ENCODE measurements at regions not wholly inside any gene's neighbourhood (a gene's known extent, or its start where the extent isn't known, plus 50 kb on each side); places are given as distances from the start of the nearest gene placed in this dataset.

GRCh38 chr7:85596827-85597226 lies 410.0 kb upstream of the SEMA3D start:
- ATAC-seq (no peak), FAIRE-seq (no peak), DNase-seq (ENCODE audit: extremely low read depth in 1 of 4, low spot score in 3 of 4) (no peak)
- H3K4me1 ChIP-seq (replicated peaks in 1 of 2; ENCODE audit: control insufficient read depth in 2 of 2, insufficient read depth in 2 of 2, low read length in 2 of 2), result no peaks in the 10 kb centered on the region
- H3K36me3 ChIP-seq (ENCODE audit: control insufficient read depth, insufficient read depth, low read length), result no peaks in the 10 kb centered on the region
- no peak overlapping the region for H3K9ac ChIP-seq (ENCODE audit: insufficient read depth in 1 of 2, low read depth in 2 of 2, low read length in 2 of 2)
- intact Hi-C loops (cut with micrococcal nuclease) (no loop called here), in situ Hi-C loops (cut with MboI) (no loop called here)
- no peaks in the 10 kb centered on the region for H3K9me1 ChIP-seq (ENCODE audit: control insufficient read depth, insufficient read depth, low read length)
- no peaks in the 10 kb centered on the region; the same call in 1 of the 2 replicates for H3K9me3 ChIP-seq (replicated peaks; ENCODE audit: control insufficient read depth, insufficient read depth, low read depth, low read length)
- H4K20me1 ChIP-seq (replicated peaks; ENCODE audit: control insufficient read depth, insufficient read depth, low read length), result no peaks in the 10 kb centered on the region
- no peak overlapping the region for H3K4me2 ChIP-seq (ENCODE audit: insufficient read depth, low read length)
- CTCF ChIA-PET (ENCODE audit: low intra/inter-chr PET ratio), result no interaction called here
- POLR2A ChIA-PET, result no interaction called here
- WGBS (ENCODE audit: insufficient coverage, low coverage, missing lambda C conversion rate), result 0% methylated on average over 2 of the region's 2 CpGs
- no peak overlapping the region for H3K27ac ChIP-seq (ENCODE audit: extremely low read depth, low read depth, low read length)
- H2AFZ ChIP-seq (ENCODE audit: low read depth, low read length), result no peak overlapping the region
- no TSS peak for BruUV-seq (replicated peaks)
- H3K4me3 ChIP-seq, result no peak overlapping the region
- H3K27me3 ChIP-seq (ENCODE audit: control insufficient read depth in 2 of 2, insufficient read depth in 2 of 2, low read length in 2 of 2), result no peaks in the 10 kb centered on the region
- no peaks in the 10 kb centered on the region for H3K79me2 ChIP-seq (ENCODE audit: control insufficient read depth, insufficient read depth, low read length)
- no peak for TF ChIP-seq PRMT5 (CRISPR knock-in tag; IDR thresholded peaks at IDR 0.05)
- TF ChIP-seq CREBBP (IDR thresholded peaks at IDR 0.05; ENCODE audit: low read depth, low read length), result no peak
- TF ChIP-seq BACH1 (tag; IDR thresholded peaks at IDR 0.05), result no peak
- TF ChIP-seq EGR1 (conservative IDR thresholded peaks at IDR 0.05), result no peak
- TF ChIP-seq POLR2AphosphoS5 (IDR thresholded peaks at IDR 0.05; ENCODE audit: control insufficient read depth, insufficient read depth, low read depth, low read length), result no peak
- no peak for TF ChIP-seq CHD1 (IDR thresholded peaks at IDR 0.05; ENCODE audit: low read length)
- no peak for TF ChIP-seq RNF219 (CRISPR knock-in tag; IDR thresholded peaks at IDR 0.05)
- TF ChIP-seq MGA (IDR thresholded peaks at IDR 0.05), result no peak
- TF ChIP-seq SPI1 (IDR thresholded peaks at IDR 0.05; ENCODE audit: borderline replicate concordance, low read depth, low read length), result no peak
- TF ChIP-seq ZNF124 (CRISPR knock-in tag; IDR thresholded peaks at IDR 0.05), result no peak
- TF ChIP-seq SMAD4 (CRISPR knock-in tag; conservative IDR thresholded peaks at IDR 0.05), result no peak

All from K562 (cell line).